ENCODE measurements at regions not wholly inside any gene's neighbourhood (a gene's known extent, or its start where the extent isn't known, plus 50 kb on each side); places are given as distances from the start of the nearest gene placed in this dataset.

- H3K9ac ChIP-seq (replicated peaks in 1 of 4; ENCODE audit: extremely low read depth in 1 of 4, low read depth in 3 of 4, low read length in 3 of 4), result no peak overlapping the region
- H2AFZ ChIP-seq (ENCODE audit: low read length), result no peak overlapping the region
- H3K9me3 ChIP-seq (ENCODE audit: insufficient read depth in 2 of 2, low read depth in 1 of 2, low read length in 1 of 2), result no peaks in the 10 kb centered on the region
- no peak overlapping the region for H3K4me2 ChIP-seq (ENCODE audit: insufficient read depth in 1 of 2, low read depth in 2 of 2, low read length in 2 of 2)
- H4K91ac ChIP-seq (replicated peaks; ENCODE audit: insufficient read length, low read length), result no peak overlapping the region
- H2BK12ac ChIP-seq (ENCODE audit: low read depth, low read length), result no peak overlapping the region
- H2BK15ac ChIP-seq (ENCODE audit: low read length), result no peak overlapping the region
- H3K79me1 ChIP-seq (ENCODE audit: low read depth, low read length), result no peaks in the 10 kb centered on the region
- no peak overlapping the region for H3K4ac ChIP-seq (replicated peaks; ENCODE audit: insufficient read length, low read depth, low read length)
- no peak overlapping the region for H2BK120ac ChIP-seq (replicated peaks; ENCODE audit: low read depth, low read length)
- DNase-seq (ENCODE audit: low read depth in 1 of 2, low spot score in 2 of 2), result no peak
- no peaks in the 10 kb centered on the region for H3K36me3 ChIP-seq (ENCODE audit: control insufficient read depth in 2 of 4, insufficient read depth in 4 of 4, low read length in 3 of 4)
- no peak for FAIRE-seq
- no peak overlapping the region for H2AK5ac ChIP-seq (ENCODE audit: low read depth, low read length)
- no peaks in the 10 kb centered on the region for H4K20me1 ChIP-seq (replicated peaks in 1 of 2; ENCODE audit: control insufficient read depth in 1 of 2, insufficient read depth in 2 of 2, low read length in 2 of 2)
- H3K4me1 ChIP-seq (replicated peaks in 1 of 4; ENCODE audit: control insufficient read depth in 3 of 4, insufficient read depth in 4 of 4, low read length in 3 of 4), result no peaks in the 10 kb centered on the region
- WGBS, 2 experiments (ENCODE audit: extremely low coverage in 1 of 2, insufficient coverage in 1 of 2, insufficient read length in 1 of 2, insufficient replicate concordance in 2 of 2, low coverage in 1 of 2, low lambda C conversion rate in 2 of 2, missing lambda C conversion rate in 1 of 2), result 92% methylated on average over 6 of the region's 6 CpGs; no CpG with 5 or more reads in 1 of the 2 experiments
- CTCF ChIA-PET (ENCODE audit: partially characterized antibody), result interaction anchor here (0.8 to 4.1 kb wide), 7 partner anchors 10 to 101 kb away, joined by 3 to 14 read pairs (median 3); no protein-coding TSS in a partner anchor
- H4K8ac ChIP-seq (ENCODE audit: extremely low read depth, insufficient read depth, low read length), result no peak overlapping the region; the same call in 1 of the 2 replicates
- no peak overlapping the region for H3K56ac ChIP-seq (replicated peaks; ENCODE audit: insufficient read length, low read depth, low read length)
- H3K18ac ChIP-seq (ENCODE audit: extremely low read depth, low read length), result no peak overlapping the region
- POLR2A ChIA-PET (ENCODE audit: partially characterized antibody), result no interaction called here
- no peak overlapping the region for H3K4me3 ChIP-seq (ENCODE audit: extremely low read depth in 1 of 4, insufficient read depth in 2 of 4, low read depth in 3 of 4, low read length in 4 of 4)
- H3K23me2 ChIP-seq (ENCODE audit: low read depth, low read length), result no peaks in the 10 kb centered on the region
- H2BK20ac ChIP-seq (ENCODE audit: low read length), result no peak overlapping the region
- no peak overlapping the region for H3K14ac ChIP-seq (ENCODE audit: insufficient read length)
- no peaks in the 10 kb centered on the region for H3K27me3 ChIP-seq (replicated peaks in 1 of 4; ENCODE audit: control insufficient read depth in 3 of 4, extremely low read depth in 1 of 4, insufficient read depth in 3 of 4, low read length in 3 of 4)
- no peak overlapping the region for H3K27ac ChIP-seq (ENCODE audit: low read depth, low read length)
- H3K79me2 ChIP-seq (ENCODE audit: control insufficient read depth in 1 of 2, insufficient read depth in 2 of 2, low read length in 2 of 2), result no peaks in the 10 kb centered on the region
- no peak overlapping the region for H3K23ac ChIP-seq (ENCODE audit: insufficient read length)
- no peak overlapping the region for H4K5ac ChIP-seq (ENCODE audit: insufficient read length, low read depth, low read length)
- H2BK5ac ChIP-seq (ENCODE audit: low read depth, low read length), result no peak overlapping the region
- TF ChIP-seq FOSL1 (IDR thresholded peaks at IDR 0.05; ENCODE audit: insufficient read depth, low read depth, low read length), result no peak
- no peak for TF ChIP-seq MAFK (IDR thresholded peaks at IDR 0.05; ENCODE audit: low read depth, low read length)
- no peak for TF ChIP-seq SP1 (IDR thresholded peaks at IDR 0.05; ENCODE audit: low read depth, low read length)
- TF ChIP-seq SAP30 (IDR thresholded peaks at IDR 0.05; ENCODE audit: insufficient read depth, insufficient replicate concordance, low read length), result no peak
- TF ChIP-seq CREB1 (IDR thresholded peaks at IDR 0.05), result no peak
These were observed 70.2 kb upstream of the NAV2 start for GRCh38 chr11:19642185-19643158.
